Esophagus squamous epithelium (tissue), 5 donors: ENCODE measurements at regions not wholly inside any gene's neighbourhood (a gene's known extent, or its start where the extent isn't known, plus 50 kb on each side); places are given as distances from the start of the nearest gene placed in this dataset.

Experiments
- DNase-seq: peaks from one replicate; lab custom pipeline; 2025; lab: John Stamatoyannopoulos, UW
- H3K27ac ChIP-seq, 4 donors: fragments of 200-600 bp; sonication (generic); one replicate each; pipeline ENCODE4 v1.5.1; 2016 to 2019; ENCODE audit warnings: mild to moderate bottlenecking in 1 of 4
- H3K27me3 ChIP-seq, 4 donors: fragments of 200-600 bp; sonication (generic); 1 replicate in 3 of 4; 2 replicates in 1 of 4; pipeline versions ENCODE4 v1.5.1 to v1.6.0; 2017 to 2021; ENCODE audit warnings: antibody characterized with exemption in 1 of 4
- H3K36me3 ChIP-seq, 3 donors: fragments of 200-600 bp; sonication (generic); one replicate each; pipeline ENCODE4 v1.5.1; 2016 to 2019
- H3K4me1 ChIP-seq, 3 donors: fragments of 200-600 bp; sonication (generic); one replicate each; pipeline ENCODE4 v1.5.1; 2017 to 2019
- H3K4me3 ChIP-seq, 4 donors: fragments of 200-600 bp; sonication (generic); 1 replicate in 3 of 4; 2 replicates in 1 of 4; pipeline ENCODE4 v1.5.1; 2016 to 2019; ENCODE audit warnings: mild to moderate bottlenecking in 2 of 4, moderate library complexity in 1 of 4
- H3K9me3 ChIP-seq, 3 donors: fragments of 200-600 bp; sonication (generic); one replicate each; pipeline ENCODE4 v1.5.1; 2016 to 2019
- POLR2A ChIP-seq, 4 donors: fragments of 450-650 bp; IDR thresholded peaks; one replicate each; pipeline ENCODE4 v1.6.1; 2017; ENCODE audit warnings: antibody characterized with exemption in 4 of 4, mild to moderate bottlenecking in 4 of 4, moderate library complexity in 3 of 4
- WGBS, 2 donors: methylation state at CpG; one replicate each; pipeline ENCODE4 v1.1.5; 2018; 5-methylcytosine and 5-hydroxymethylcytosine counted together
- intact Hi-C: fragments of 100-400 bp; cut with DNase I; formaldehyde crosslinking; loops from one replicate; pipeline ENCODE4 v1.15.0; 2022
- TF ChIP-seq, protein P1 (sequence below), 6 experiments: fragments of 450-650 bp in 4 of 6; fragments of 200-600 bp in 2 of 6; sonication (generic) in 2 of 6; IDR thresholded peaks; one replicate each; pipeline ENCODE4 v1.5.1; 2016 to 2019; ENCODE audit warnings: antibody characterized with exemption in 6 of 6, mild to moderate bottlenecking in 4 of 6, moderate library complexity in 4 of 6
- donor health status: DM: yes; HTN: yes; CAD: no.

DNA sequence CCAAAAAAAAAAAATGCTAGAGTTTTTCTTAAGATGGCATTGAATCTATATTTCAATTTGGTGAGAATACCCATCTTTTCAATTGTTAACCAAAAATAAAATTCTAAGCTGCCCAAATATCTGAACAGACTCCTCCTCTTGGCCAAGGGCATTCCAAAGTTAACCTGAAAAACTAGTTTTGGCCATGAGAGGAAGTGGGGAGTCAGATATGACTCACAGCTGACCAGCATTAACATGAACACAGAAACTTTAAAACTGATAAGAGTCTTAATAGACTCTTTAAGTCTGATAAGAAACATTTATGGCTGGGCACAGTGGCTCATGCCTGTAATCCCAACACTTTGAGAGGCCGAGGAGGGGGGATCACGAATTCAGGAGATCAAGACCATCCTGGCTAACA, 171.3 kb downstream of the FAXC start:
- Histone ChIP-seq H3K36me3 (no peaks in the 10 kb centered on the region), H3K4me3 (no peak overlapping the region), H3K4me1 (no peaks in the 10 kb centered on the region), H3K27me3 (peaks cover 0 to 14% (median 0%) of the 10 kb centered on the region in 4 donors), H3K9me3 (peaks cover 0 to 25% (median 0%) of the 10 kb centered on the region in 3 donors), H3K27ac (no peak overlapping the region)
- WGBS, 2 donors: 51 to 62% methylated on average over 2 of the region's 2 CpGs
- TF ChIP-seq POLR2A (IDR thresholded peaks at IDR 0.05): no peak
- TF ChIP-seq, protein P1, sequence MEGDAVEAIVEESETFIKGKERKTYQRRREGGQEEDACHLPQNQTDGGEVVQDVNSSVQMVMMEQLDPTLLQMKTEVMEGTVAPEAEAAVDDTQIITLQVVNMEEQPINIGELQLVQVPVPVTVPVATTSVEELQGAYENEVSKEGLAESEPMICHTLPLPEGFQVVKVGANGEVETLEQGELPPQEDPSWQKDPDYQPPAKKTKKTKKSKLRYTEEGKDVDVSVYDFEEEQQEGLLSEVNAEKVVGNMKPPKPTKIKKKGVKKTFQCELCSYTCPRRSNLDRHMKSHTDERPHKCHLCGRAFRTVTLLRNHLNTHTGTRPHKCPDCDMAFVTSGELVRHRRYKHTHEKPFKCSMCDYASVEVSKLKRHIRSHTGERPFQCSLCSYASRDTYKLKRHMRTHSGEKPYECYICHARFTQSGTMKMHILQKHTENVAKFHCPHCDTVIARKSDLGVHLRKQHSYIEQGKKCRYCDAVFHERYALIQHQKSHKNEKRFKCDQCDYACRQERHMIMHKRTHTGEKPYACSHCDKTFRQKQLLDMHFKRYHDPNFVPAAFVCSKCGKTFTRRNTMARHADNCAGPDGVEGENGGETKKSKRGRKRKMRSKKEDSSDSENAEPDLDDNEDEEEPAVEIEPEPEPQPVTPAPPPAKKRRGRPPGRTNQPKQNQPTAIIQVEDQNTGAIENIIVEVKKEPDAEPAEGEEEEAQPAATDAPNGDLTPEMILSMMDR (IDR thresholded peaks at IDR 0.05): no peak
- DNase-seq: no peak
- intact Hi-C loops: no loop called here

DNA sequence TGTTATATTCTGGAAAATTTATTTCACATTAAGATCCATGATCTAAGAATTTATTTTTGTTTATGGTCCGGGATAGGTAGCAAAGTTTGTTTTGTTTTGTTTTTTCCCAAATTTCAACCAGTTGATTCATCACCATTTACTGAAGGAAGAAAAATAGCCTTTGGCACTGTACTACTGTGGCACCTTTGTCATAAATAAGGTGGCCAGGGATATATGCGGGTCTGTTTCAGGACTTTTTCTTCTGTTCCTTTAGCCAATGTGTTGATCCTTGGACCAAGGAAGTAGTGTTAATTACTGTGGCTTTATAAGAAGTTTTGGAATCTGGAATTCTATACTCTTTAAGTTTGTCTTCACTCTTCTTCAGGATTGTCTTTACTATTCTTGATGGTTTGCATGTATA, 171.7 kb downstream of the FAXC start:
- Histone ChIP-seq H3K27ac (no peak overlapping the region), H3K4me3 (no peak overlapping the region), H3K4me1 (no peaks in the 10 kb centered on the region), H3K9me3 (peaks cover 0 to 25% (median 0%) of the 10 kb centered on the region in 3 donors), H3K36me3 (no peaks in the 10 kb centered on the region), H3K27me3 (peaks cover 0 to 10% (median 0%) of the 10 kb centered on the region in 4 donors)
- no peak for DNase-seq
- WGBS, 2 donors: 85 to 87% methylated on average over 2 of the region's 2 CpGs
- intact Hi-C loops: no loop called here
- no peak for TF ChIP-seq POLR2A (IDR thresholded peaks at IDR 0.05)
- TF ChIP-seq, protein P1 (IDR thresholded peaks at IDR 0.05): no peak

DNA sequence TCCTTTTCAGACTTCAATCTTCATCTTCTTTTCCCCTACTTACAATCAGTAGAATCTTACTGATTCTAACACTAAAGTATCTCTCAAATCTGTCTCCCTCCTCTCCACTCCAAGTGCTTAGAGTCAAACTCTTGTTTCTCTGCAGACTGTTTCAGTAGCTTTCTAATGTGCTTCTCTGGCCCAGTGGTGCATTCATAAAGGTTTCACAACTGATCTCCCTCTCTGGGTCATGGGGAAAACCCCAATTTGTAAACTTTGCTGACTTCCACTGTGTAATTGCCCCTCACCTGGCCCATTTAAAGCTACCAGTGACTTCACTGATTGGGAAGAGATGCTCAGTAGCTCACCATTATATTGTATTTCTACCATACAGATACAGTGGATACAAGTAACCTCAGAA, 183.6 kb downstream of the FAXC start:
- Histone ChIP-seq H3K36me3 (no peaks in the 10 kb centered on the region), H3K27me3 (peaks cover 0 to 5% (median 0%) of the 10 kb centered on the region in 4 donors), H3K4me1 (no peaks in the 10 kb centered on the region), H3K4me3 (no peak overlapping the region), H3K27ac (no peak overlapping the region), H3K9me3 (no peaks in the 10 kb centered on the region)
- no peak for TF ChIP-seq POLR2A (IDR thresholded peaks at IDR 0.05)
- TF ChIP-seq, protein P1 (IDR thresholded peaks at IDR 0.05): no peak
- intact Hi-C loops: no loop called here
- no peak for DNase-seq

DNA sequence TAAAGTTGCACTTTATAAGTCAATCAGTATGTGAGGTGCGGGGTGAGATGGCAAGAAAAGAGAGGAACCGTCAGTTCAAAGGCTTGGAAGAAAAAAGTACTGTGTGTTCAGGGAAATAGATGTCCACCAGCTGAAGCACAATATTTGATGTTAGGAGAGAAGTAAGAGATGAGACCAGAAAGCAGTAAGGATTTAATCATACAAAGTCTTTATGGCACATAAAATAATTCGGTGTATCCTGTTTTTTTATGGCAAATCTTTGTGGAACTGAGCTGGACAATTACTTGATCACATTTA, 197.2 kb downstream of the FAXC start:
- WGBS, 2 donors: 26 to 44% methylated on average over 3 of the region's 3 CpGs
- no peak for DNase-seq
- TF ChIP-seq, protein P1 (IDR thresholded peaks at IDR 0.05): no peak
- no peak for TF ChIP-seq POLR2A (IDR thresholded peaks at IDR 0.05)
- Histone ChIP-seq H3K27ac (no peak overlapping the region), H3K4me3 (no peak overlapping the region), H3K4me1 (no peaks in the 10 kb centered on the region), H3K27me3 (peaks cover 0 to 12% (median 0%) of the 10 kb centered on the region in 4 donors), H3K9me3 (no peaks in the 10 kb centered on the region), H3K36me3 (no peaks in the 10 kb centered on the region)
- intact Hi-C loops: no loop called here

DNA sequence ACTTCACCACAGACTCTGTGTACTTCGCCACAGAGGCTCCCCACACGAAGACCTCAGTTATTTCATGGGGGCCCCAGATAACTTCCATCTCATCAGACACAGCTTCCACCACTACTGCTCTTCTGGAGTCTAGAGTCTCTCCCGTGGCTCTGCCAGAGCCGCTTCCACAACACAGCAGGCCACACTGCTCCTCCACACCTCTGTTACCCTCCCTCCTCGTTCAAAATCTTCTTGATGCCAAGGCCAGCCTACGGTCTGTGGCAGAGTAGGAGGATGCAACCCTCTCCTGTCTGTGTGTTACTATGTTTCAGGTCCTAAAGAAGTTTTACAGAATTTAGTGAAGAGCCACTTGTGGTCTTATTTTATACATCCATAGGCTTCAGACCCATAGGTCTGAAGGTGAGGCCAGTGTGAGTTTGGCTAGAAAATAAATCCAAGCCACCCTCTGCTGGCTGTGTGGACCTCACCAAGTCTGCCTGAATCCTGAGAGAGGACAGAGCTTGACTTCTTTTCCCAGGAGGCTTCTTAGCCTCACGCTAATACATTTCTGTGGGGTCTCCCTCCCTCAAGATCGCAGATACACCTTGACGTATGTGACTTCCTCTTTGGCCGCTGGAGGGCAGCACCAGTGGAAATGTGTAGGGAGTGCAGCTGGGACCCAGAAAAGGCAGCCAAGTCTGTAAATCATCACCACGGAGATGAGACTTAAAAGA, 197.7 kb downstream of the FAXC start:
- Histone ChIP-seq H3K4me1 (no peaks in the 10 kb centered on the region), H3K27me3 (peaks cover 0 to 12% (median 0%) of the 10 kb centered on the region in 4 donors), H3K9me3 (no peaks in the 10 kb centered on the region), H3K4me3 (no peak overlapping the region), H3K27ac (no peak overlapping the region), H3K36me3 (no peaks in the 10 kb centered on the region)
- TF ChIP-seq, protein P1 (IDR thresholded peaks at IDR 0.05): peak in 3 of 6 experiments; percentile 11 to 50 (median 16)
- TF ChIP-seq POLR2A (IDR thresholded peaks at IDR 0.05): no peak
- intact Hi-C loops: no loop called here
- WGBS, 2 donors: 36 to 49% methylated on average over 9 to 11 of the region's 11 CpGs
- no peak for DNase-seq
